ENCODE measurements at regions not wholly inside any gene's neighbourhood (a gene's known extent, or its start where the extent isn't known, plus 50 kb on each side); places are given as distances from the start of the nearest gene placed in this dataset.
A peak's percentile ranks its signal among the peaks of the same experiment; 100 is the strongest.
"Not testable (repeated sequence)": the region's sequence is repeated elsewhere in the genome, so short reads cannot be mapped to it uniquely, and the experiment has no call there.

DNA sequence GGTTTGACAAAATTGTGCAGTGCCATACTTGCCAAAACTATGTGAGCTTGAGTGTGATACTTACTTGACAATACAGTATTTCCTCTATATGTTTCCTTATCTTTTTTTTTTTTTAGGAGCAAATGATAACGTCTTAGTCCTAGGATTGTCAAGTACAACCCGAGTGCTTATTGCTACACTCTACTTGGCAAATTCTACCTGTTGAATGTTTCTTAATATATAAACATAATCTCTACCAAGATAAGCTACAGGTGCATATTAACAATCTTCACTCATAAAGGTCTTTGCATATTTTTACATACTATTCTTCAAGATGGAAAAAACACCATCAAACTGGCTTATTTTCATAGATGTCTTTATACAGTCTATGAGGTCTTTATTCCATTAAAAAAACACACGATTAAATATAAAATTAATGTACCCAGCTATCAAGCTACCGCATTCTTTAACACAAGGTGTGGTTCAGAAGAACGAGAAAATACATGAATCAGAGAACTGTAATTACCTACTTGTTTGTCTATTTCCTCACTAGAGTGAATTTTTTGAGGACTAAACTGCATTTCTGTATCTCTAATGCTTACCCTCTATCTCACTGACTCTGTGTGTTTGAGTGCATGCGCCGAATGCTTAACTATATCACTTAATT, 76.1 kb upstream of the PDSS1 start:
- ATAC-seq (ENCODE audit: poor library complexity) (no peak), DNase-seq (no peak)
- intact Hi-C loops (cut with DNase I) = no loop called here

DNA sequence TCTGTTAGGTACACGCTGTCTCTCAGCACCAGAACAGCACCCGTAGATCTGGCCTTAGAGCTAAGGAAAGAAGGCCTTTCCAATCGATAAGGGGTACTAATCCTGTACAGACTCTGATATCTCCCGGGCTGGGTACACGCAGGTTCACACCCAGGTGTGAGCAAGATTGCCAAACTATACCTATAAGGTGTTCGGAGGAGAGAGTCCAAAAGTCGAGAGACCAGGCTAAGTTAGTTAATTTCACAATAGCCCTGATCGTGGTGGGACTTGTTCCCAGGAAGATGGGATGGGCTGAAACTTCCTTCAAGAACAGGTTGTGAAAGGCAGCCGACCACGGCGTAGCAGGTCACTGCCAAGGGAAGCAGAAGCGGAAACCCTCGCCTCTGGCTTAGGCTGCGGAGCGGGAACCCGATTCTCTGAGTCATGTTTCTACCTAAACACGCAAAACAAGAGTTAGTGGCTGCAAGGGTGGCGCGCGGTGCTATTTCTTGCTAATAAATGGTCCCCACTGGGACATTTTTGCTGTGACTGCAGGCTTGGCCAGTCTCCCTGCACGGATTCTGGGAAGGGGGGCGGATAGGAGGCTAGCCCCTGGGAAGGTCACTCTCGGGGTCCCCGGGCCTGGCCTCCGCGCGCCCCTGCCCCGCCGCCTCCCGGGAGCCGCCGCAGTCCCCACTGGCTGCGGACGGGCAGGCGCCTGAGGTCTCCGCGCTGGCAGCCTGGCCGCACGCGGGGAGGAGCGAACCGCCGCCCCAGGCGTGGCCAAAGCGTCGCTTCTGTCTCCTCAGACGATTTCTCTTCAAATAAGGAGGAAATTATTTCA, 75.4 kb upstream of the PDSS1 start:
- ATAC-seq (ENCODE audit: poor library complexity) (peak; percentile 76), DNase-seq (peak; percentile 70)
- intact Hi-C loops (cut with DNase I) = no loop called here

DNA sequence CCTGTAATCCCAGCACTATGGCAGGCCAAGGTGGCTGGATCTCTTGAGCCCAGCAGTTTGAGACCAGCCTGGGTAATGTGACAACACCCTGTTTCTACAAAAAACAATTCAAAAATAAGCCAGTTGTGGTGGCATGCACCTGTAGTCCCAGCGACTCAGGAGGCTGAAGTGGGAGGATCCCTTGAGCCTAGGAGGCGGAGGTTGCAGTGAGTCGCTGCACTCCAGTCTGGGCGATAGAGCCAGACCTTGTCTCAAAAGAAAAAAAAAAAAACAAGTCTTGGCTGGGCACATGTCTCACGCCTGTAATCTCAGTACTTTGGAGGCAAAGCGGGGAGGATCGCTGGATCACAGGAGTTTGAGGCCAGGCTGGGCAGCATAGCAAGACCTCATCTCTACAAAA, 74.6 kb upstream of the PDSS1 start:
- intact Hi-C loops (cut with DNase I) = no loop called here
- DNase-seq (no peak), ATAC-seq (ENCODE audit: poor library complexity) (no peak)

DNA sequence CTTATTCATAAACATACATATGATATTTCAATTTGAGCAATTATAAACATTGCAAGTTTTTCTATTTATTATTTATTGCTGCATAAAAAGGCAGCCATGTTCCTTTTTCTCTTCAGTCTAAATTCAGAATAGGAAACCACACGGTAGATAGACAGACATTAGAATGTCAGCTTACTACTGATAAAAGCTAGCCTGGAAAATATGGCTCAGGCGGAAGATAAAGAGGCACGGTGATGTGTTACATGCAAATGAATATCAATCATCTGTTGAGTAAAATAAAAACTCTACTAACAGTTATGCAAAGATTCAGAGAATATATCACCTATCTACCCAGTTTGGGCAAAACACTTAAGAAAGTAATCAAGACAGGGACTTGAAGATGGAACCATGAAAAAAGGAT, 73.5 kb upstream of the PDSS1 start:
- ATAC-seq (ENCODE audit: poor library complexity) (no peak), DNase-seq (no peak)
- intact Hi-C loops (cut with DNase I) = no loop called here

DNA sequence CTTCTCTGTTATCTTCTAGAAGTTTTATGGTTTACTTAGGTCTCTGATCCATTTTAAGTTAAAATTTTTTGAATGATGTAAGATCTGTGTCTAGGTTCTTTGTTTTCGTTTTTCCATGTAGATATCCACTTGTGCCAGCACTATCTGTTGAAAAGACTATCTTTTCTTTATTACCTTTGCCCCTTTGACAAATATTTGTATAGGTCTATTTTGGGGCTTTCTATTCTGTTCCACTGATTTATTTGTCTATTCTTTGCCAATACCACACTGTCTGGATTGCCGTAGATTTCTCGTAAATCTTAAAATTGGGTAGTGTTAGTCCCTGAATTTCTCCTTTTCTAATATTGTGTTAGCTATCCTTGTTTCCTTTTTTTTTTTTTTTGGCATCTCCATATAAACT, 71.4 kb upstream of the PDSS1 start:
- intact Hi-C loops (cut with DNase I) = loop anchor here (5.0 kb wide), 1 partner anchor 691 kb away; no protein-coding TSS in a partner anchor
- no peak for ATAC-seq (ENCODE audit: poor library complexity)
- no peak for DNase-seq

DNA sequence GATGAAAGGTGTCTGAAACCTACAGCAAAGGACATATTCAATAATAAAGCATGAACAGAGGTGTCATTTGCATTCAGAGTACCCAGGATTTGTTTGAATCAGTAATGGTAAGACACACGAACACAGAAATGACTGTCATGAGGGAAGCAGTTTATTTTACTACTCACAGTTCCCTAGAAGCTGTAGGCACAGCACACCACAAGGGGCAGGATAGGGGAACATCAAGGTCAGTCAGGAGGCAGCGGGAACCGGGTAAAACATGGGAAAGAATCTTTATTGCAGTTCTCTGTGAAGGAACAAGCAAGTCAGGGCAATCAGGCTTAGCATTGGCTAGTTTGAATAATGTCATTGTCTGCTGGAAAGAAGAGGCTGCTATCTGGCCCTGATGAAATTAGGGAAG, 70.2 kb upstream of the PDSS1 start:
- intact Hi-C loops (cut with DNase I) = loop anchor here (5.0 kb wide), 1 partner anchor 690 kb away; no protein-coding TSS in a partner anchor
- ATAC-seq (ENCODE audit: poor library complexity) = no peak

DNA sequence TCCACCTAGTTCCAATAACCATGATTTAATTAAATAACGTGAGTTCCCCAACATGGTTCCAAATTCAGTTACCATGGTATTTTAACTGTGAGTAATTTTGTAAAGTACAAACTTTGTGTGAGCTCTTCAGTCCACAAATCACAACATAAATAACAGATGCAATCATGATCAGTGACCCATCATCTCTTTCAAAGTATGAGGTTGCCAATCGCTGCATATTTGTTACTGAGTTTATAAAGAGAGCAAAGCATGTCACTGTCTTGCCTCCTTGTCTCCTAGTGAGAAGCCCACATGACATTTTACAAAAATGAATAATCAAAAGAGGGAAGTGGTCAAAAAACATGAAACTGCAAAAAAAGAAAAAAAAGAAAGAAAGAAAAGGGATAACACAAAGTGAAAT, 69.1 kb upstream of the PDSS1 start:
- ATAC-seq (ENCODE audit: poor library complexity) (no peak), DNase-seq (no peak)
- intact Hi-C loops (cut with DNase I) = loop anchor here (5.0 kb wide), 1 partner anchor 689 kb away; no protein-coding TSS in a partner anchor

More for the DNA sequence above, 70.2 kb upstream of the PDSS1 start:
- no peak for DNase-seq

DNA sequence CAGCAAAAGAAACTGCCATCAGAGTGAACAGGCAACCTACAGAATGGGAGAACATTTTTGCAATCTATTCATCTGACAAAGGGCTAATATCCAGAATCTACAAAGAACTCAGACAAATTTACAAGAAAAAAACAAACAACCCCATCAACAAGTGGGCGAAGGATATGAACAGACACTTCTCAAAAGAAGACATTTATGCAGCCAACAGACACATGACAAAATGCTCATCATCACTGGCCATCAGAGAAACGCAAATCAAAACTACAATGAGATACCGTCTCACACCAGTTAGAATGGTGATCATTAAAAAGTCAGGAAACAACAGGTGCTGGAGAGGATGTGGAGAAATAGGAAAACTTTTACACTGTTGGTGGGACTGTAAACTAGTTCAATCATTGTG, 65.3 kb upstream of the PDSS1 start:
- ATAC-seq (ENCODE audit: poor library complexity); intact Hi-C loops (cut with DNase I); DNase-seq: not testable (repeated sequence)

DNA sequence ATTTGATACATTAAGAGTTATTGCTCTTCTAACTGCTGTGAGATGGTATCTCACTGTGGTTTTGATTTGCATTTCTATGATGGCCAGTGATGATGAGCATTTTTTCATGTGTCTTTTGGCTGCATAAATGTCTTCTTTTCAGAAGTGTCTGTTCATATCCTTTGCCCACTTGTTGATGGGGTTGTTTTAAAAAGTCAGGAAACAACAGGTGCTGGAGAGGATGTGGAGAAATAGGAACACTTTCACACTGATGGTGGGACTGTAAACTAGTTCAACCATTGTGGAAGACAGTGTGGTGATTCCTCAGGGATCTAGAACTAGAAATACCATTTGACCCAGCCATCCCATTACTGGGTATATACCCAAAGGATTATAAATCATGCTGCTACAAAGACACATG, 63.4 kb upstream of the PDSS1 start:
- DNase-seq; ATAC-seq (ENCODE audit: poor library complexity); intact Hi-C loops (cut with DNase I): not testable (repeated sequence)

DNA sequence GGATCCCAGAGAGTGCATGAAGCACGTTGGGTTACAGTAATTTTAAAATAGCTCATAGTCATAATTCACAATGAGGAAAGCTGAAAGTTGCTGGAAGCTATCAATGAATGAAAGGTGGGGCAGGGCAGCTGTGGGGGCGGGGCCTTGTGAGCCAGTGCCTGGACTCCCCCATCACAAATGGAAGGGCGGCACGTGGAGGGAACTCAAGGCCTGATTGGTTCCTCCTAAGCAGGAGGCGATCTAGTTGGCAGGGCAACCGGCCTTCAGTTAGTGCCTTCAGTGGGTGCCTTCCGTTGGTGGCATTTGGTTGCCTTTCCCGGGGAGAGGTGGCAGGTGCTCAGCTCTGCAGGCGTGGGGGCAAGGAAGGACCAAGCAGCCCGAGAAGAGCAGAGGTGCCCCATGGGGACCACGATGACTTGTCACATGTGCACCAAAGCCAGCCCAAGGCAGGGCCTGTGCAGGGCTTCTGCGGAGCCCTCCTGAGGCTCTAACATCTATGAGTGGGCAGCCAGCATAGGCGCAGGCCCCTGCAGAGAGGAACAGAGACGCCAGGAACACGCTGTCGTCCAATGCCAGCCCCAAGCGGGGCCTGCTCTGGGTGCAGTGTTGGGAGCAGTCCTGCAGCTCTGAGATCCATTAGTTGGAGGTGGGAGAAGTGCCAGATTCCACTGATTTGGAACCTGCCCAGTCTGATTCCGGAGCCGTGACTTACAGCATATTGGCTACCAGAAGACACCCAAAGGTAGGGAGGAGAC, 59.8 kb upstream of the PDSS1 start:
- ATAC-seq (ENCODE audit: poor library complexity) = no peak
- intact Hi-C loops (cut with DNase I) = no loop called here
- no peak for DNase-seq

DNA sequence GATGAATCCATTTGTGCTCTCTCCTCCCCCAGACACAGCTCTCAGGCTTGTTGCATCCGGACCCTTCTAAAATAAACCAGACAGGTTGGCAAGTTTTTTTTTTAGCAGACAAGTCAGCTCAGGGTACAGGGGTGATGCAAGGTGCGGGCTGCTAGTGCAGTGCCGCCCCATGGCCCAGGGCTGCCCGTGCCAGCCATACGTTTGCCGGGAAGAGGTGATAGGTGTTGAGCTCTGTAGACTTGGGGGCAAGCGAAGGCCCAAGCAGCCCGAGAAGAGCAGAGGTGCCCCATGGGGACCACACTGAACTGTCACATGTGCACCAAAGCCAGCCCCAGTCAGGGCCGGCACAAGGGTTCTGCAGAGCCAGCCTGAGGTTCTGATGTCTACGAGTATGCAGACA, 57.1 kb upstream of the PDSS1 start:
- intact Hi-C loops (cut with DNase I) = no loop called here
- ATAC-seq (ENCODE audit: poor library complexity) = no peak
- no peak for DNase-seq

DNA sequence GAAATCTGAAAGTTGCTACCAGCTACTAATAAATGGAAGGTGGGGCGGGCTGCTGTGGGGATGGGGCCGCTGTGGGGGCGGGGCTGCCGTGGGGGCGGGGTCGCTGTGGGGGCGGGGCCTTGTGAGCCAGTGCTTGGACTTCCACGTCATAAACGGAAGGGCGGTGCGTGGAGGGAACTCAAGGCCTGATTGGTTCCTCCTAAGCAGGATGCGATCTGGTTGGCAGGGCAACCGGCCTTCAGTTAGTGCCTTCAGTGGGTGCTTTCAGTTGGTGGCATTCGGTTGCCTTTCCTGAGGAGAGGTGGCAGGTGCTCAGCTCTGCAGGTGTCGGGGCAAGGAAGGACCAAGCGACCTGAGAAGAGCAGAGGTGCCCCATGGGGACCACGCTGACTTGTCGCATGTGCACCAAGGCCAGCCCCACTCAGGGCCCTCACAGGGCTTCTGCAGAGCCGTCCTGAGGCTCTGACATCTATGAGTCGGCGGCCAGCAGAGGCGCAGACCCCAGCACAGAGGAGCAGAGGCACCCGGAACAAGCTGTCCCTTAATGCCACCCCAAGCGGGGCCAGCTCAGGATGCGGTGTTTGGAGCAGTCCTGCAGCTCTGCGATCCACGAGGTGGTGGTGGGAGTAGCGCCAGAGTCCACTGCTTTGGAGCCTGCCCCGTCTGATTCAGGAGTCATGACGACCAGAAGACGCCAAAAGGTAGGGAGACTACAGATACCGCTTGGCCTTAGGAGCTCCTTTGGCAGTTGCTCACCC, 54.4 kb upstream of the PDSS1 start:
- DNase-seq (no peak), ATAC-seq (ENCODE audit: poor library complexity) (no peak)
- intact Hi-C loops (cut with DNase I) = no loop called here

DNA sequence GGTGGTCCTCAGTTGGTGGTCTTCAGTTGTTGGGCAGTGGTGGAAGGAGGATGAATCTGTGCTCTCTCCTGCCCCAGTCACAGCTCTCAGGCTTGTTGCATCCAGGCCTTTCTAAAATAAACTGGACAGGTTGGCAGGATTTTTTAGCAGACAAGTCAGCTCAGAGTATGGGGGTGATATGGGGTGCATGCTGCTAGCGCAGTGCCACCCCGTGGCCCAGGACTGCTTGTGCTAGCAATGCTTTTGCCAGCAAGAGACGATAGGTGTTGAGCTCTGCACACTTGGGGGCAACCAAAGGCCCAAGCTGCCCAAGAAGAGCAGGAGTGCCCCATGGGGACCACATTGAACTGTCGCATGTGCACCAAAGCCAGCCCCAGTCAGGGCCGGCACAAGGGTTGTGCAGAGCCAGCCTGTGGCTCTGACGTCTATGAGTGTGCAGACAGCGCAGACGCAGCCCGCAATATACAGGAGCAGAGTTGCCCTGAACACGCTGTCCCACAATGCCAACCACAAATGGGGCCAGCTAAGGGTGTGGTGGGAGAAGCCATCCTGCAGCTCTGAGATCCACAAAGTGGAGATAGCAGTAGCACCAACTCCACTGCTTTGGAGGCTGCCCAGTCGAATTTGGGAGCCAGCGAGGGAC, 49.8 kb upstream of the PDSS1 start:
- no peak for ATAC-seq (ENCODE audit: poor library complexity)
- intact Hi-C loops (cut with DNase I) = no loop called here
- DNase-seq = no peak
